ENCODE measurements at regions not wholly inside any gene's neighbourhood (a gene's known extent, or its start where the extent isn't known, plus 50 kb on each side); places are given as distances from the start of the nearest gene placed in this dataset.

DNA sequence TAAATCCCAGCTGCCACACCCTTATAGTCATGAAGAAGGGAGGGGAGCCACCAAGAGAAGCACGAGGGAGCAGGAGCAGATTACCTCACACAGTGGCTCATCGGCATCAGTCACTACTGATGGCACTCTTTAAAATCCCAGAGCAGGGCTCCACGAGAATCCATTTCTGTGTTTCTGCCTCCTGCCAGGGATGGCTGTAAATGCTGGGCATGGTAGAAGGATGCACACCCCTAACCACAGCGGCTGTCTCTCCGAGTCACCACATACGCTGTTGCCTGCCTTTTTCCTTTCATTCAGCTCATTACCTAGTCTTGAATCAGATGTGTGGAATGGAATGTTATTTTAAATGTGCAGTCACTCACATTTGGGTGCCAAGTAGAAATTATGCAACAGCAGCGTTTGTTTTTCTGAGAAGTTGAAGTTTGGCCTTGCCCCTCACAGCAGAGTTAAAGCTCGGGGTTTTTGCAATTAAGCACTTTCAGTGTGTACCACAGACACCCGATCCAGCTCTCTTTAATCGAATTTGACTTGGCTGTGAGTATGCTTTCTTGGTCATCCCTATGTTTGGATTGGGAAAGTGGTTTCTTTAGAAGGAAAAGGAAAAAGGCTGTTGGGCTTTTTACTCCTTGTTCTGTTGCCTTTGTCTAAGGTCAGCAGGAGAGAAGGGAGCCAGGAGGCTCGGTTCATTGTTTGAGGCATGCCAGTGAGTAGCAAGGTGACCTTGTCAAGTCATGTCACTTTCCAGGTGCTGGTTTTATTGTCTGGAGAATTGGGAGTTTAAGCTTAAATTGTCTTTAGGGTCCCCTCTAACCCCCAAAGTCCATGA is 284.2 kb upstream of the TPM1 start:
- no peak for DNase-seq

DNA sequence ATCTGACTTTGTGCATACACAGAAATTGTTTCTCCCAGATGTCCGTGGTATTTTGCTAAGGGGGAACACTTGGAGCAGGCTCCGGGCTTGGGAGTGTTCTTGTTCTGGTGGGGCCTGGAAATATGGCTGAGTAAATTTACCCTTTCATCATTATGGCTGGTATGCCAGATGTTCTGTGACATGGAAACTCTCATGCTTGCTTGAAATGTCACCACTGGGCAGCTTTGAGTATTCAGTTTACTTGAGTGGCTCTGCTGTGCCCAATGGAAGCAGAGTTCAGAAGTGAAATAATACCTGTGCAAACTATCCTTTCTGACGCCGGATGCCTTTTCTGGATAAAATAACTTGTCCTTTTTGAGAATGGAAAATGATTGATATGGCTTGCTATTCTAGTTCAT is 283.6 kb upstream of the TPM1 start:
- no peak for DNase-seq

DNA sequence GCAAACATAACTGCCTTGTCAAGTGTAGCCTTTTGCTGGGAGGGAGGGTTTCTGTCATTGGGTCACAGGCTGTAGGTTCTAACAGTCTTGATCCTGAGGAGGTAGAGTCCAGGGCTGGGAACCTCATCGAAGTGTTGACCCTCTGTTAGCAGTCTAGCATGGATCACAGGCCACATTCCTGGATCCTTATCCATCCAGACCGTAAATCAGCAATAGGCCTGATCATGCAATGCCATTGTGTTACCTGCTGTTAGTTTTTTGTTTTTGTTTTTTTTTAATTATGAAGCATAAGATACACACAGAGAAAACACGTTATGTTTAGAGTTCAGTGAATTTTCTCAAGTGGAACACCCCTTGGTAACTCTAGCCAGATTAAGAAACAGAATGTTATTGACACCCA is 282.0 kb upstream of the TPM1 start:
- no peak for DNase-seq

DNA sequence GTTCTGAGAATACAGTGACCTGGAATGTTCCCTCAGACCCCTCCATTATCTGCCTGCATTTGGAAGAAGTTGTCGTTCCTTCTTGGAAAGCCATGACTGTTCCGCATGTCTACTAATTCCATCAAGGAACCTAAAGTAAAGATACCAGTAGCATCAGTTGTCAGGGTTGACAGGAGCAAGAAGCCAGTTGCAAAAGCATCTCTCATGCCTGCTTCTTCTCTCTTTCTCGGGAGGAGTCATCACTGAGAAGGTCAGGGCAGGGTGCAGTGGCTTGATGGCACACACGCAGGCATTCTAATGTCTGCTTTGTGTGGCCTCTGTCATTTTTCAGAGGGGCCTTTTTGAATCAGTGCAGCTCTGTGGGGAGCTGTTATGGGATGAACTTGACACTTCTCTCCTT is 276.6 kb upstream of the TPM1 start:
- DNase-seq, result no peak

DNA sequence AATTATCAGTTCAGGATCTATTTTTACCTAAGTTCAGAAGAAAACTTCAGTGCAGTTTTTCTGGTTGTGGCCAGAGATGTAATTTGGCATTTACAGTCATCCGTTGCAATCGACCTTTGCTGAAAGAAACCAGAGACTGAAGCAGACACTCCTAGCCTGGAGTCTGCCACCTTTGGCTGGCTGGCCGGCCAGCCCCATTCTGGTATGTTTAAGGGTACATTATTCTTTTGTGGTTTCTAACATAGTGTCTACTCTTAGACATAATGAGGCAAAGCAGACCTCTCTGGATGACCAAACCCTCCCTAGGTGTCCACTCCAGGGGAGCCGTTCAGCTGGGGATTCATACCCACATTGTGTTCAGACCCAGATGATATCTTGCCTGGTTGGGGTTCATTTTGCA is 275.9 kb upstream of the TPM1 start:
- no peak for DNase-seq

DNA sequence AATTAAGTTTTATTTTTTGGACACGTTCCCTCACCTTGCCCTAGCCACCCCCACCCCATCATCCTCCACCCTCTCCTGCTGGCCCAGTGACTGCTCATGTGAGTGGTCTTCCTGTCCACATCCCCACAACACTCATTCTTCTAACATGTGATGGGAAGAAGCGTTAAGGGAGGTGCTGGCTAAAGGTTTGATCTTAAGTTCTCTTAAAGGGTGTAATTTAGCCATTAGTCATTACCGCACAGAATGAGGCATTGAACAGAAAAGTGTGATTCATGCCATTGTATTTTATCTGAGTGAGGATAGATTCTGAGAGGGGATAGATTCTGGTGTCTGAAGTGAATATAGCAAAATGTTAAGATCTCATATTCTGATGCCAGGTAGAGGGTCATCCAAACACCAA is 272.9 kb upstream of the TPM1 start:
- DNase-seq, result no peak

DNA sequence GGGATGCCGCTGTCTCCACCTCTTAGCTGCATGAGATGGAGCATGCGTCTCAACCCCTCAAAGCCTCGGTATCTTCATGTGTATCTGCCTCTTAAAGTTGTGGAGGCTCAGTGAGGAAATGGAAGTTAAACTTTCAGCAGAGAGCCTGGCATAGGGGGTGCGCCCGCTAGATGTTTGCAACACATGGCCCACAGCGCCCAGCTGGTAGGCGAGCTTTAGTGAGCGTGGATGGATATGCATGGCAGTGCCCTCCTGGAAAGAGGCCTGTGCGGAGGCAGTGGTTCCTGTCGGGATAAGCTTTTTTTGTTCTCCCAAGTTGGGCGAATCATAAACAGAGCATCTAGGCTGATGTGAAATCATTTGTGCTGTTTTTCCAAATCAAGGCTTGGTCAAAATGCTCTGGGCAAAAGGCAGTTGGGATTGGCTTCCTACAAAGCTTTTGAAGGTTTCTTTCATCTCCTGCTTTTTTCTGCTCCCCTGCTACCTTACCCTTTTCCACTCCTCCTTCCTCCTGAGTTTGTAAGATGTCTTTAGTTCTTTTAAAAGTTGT is 272.4 kb upstream of the TPM1 start:
- no peak for DNase-seq

DNA sequence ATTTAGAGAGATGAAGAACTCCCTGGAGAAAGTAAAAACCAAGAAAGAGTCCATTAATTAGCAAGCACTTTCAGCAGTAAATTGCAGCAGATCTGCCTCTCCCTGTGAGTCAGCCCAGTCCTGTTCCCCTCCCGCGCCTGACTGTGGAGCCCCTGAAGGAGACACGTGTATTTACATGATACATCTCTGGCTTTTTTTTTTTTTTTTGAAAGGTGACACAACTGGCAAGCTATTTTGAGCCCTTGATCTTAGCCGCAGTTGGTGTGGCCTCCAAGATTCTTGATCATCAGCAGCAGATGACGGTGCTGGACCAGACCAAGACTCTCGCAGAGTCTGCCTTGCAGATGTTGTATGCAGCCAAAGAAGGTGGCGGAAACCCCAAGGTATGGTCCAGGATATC is 271.8 kb upstream of the TPM1 start:
- DNase-seq, result no peak

DNA sequence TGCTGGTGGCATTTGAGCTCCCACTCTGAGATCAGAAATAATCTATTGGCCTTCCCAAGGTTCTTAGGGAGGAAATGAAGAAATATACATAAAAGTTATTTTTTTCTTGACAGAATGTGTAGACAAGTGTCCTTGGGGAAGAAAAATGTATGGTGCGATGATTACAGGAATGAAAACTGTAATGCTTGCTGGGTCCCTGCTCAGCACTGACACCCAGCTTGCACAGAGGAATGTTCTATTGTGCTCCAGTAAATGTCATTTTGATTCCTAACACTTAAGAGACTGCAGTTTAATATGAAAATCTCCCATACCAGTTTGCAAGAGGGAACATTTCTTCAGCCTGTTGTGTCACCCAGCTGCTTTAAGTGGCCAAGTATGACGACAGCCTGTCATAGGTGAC is 271.3 kb upstream of the TPM1 start:
- DNase-seq, result no peak

DNA sequence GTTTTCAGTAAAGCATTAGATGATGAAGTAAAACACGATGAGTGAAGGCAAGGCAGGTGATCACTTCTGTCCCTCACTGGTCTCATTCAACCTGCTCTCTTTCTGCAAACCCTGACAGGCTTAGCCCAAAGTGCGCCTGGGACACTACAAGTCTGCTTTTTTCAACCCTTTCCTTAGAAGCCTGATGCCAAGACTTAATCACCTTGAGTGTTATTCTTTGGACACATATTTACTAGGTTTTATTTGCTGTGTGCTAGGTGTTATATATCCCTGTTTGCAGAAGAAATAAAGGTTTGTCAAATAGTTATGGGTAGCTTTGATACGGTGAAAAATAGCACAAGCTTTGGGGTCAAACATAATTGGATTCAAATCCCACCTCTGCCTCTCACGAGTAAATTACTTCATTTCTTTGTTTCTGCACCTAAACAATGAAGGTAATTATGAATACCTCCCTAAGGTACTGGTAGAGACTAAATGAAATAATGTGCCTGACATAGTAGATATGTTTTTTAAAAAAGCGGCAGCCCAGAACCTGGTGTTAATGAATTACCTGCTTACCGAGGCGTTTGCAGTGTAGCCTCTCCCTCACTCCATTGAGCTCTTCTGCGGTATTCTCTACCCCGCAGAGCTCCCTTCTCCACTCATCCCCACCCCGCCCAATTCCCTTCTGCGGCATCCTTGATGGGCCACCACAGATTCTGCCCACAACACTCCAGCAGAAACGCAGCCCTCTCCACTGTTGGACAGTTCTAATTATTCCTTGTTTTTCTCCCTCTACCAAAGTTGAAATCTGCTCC is 269.0 kb upstream of the TPM1 start:
- DNase-seq, result no peak

DNA sequence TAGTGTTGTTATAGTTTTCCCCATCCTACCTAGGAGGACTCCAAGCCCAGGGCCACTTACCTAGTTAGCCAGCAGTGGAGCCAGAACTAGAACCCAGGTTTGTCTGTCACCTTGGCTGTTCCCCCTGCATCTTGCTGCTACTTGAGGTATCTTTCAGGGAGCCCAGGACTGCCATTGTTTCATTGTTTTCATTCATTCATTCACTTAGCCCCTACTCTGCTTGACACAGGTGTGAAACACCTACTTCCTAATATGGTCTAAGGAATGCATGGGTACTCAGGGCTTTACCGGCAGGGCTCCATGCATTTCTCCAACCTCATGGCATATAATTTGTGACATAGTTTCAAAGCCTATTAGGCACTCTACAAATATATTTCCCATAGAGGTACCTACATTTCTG is 266.6 kb upstream of the TPM1 start:
- no peak for DNase-seq

DNA sequence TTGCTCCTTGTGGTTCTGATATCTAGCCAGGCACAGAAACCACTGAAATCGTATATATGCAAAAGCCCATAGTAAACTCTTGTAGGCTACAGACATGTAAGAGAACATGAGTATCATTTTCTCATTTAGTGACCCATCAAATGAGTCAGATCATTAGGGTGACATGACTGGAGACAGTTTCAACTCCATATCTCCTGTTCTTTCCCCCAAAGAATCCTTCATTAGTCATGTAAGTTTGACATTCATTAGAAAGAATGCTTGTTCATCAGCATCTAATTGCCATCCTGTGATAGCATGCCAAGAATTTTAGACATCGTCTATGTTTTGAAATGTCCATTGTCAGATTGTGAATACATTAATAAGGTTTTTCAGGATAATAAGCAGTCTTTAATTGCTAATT is 264.9 kb upstream of the TPM1 start:
- no peak for DNase-seq

DNA sequence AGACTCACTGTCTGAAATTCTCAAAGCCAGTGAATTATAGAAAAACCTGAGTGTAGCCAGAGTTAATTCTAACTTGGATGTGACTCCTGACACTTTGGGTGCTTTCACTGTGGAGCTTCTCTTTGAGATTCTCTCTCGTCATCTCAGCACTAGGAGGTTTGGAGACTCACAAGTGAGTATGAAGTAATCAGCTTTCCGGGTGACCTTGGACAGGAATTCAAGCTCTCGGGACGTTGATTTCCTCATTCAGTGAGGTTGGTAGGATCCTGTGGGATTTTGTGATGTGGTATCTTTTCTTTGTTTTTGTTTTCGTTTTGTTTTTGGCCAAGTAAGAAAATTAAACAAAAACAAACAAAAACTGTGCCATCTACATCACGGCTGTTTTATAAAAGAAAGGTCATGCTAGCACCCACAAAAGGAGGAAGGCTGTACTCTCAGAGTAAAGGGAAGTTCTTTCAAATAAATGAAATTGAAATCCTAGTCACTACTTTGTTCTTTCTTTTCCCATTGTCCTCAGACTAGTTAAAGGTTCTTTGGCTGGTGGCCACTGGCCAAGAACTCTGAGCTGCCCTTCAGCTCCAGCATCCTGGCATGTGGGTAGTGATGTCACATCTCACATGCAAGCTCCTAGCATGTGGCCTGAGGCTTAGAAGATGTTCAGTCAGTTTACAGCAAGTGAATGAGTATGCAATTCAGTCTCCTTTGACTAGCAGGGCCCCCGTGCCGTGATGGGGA is 263.3 kb upstream of the TPM1 start:
- no peak for DNase-seq

DNA sequence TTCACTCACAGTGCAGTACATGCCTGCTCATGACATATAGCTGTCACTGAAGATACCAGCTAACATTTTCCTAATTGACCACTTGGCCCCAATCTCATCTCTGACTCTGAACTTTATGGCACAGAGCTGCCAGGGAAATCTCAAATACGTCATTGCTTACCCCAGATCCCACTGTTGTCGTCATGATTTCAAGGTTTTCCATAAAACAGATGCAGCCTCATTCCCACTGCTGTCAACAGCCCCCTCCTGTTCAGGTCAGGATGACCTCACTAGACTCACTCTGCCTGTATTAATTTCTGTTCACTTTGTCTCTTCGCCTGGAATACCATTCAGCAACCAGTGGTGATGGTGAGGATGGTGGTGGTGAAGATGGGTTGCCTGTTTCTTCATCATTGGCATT is 262.6 kb upstream of the TPM1 start:
- DNase-seq, result no peak

DNA sequence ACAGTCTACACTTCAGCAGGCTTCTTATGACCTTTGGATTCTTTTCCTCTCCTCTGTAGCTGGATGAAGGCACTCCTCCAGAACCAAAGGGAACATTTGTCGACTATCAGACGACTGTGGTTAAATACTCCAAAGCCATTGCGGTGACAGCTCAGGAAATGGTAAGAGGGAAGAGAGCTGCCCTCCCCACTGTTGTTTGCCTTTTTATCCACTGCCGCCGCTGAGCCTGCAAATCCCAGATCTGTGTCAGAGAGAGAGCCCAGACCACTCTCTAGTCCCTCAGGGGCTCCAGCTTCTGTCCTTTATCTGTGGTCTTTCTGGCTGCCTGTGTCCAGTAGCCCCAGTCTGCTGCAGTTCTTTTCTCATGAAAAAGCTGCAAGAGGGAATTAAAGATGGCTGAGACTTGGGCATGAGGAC is 261.5 kb upstream of the TPM1 start:
- no peak for DNase-seq

DNA sequence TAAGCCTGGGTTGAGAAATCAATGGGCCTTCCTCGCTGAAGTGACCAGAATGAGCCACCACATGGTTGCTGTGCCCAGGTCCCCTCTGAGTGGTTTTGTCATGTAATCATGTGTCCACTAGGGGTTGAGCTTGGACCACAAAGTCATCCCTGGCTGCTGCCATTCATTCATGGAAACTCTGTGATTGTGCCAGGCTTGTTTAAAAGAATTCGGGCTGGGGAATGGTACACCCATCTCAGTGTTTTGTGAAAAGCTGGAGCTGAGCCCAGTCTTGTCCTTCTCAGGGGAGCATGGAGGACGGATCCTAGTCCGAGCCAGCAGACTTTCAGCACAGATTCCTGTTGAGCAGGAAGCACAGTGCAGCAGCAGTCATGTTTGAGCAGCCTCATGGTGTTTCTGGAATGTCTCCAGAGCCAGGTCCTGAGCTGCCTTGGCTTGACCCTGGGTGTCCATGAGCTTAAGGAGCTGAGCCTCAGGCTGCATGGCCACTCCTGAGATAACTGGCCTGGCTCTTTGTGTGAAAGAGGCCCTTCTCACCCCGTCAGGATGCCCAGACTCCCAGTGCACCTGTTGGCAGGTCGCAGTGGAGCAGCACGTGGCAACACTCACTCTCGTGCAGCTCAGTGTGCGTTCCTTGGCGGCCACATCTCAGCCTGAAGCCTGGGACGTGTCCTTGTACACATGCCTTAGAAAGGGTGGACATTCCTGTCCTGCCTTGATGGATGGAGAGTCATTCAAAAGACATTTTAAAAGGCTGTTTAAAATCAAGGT is 260.3 kb upstream of the TPM1 start:
- DNase-seq, result peak; percentile 2 to 10

DNA sequence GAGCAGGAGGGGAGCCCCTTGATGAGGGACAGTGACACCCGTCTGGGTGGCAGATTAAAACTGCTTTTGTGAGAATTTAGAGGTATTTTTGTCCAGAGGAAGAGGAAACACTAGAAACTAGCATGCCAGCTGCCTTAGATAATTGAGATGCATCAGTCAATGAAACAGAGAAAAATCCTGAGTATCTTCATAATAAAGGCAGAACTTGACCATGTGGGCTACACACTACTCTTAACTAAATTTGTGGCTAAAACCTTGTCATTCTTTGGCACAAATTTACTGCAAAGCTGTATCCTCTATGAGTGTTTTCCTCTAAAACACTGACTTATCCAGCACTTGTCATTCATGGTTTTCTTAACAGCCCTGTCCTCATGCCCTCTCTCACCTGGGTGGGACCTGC is 259.7 kb upstream of the TPM1 start:
- no peak for DNase-seq

DNA sequence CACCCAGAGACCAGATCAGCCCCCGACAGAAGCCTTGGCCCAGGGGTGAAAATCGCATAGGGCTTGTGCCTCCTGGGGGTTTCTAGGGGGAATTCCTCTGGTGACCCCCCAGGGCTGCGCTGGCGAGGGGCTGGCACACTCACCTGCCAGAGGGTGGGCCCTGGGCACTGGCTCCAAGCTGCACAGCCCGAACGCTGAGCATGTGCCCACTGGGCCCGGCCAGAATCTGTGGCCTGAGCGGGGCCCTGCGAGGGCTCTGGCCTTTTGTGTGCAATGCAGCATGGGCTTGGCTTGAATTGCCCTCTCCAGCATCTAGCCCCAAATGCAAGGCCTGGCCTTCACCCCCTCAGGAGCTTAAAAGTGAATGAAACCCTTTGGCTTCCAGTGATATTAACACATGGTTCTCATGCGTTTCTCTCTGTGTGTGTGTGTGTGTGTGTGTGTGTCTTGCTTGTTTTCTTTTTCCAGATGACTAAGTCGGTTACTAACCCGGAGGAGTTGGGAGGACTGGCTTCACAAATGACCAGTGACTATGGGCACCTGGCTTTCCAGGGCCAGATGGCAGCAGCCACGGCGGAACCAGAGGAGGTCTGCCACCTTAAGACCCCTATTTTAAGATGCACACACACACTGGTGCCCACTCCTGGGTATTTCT is 259.1 kb upstream of the TPM1 start:
- DNase-seq, result no peak

DNA sequence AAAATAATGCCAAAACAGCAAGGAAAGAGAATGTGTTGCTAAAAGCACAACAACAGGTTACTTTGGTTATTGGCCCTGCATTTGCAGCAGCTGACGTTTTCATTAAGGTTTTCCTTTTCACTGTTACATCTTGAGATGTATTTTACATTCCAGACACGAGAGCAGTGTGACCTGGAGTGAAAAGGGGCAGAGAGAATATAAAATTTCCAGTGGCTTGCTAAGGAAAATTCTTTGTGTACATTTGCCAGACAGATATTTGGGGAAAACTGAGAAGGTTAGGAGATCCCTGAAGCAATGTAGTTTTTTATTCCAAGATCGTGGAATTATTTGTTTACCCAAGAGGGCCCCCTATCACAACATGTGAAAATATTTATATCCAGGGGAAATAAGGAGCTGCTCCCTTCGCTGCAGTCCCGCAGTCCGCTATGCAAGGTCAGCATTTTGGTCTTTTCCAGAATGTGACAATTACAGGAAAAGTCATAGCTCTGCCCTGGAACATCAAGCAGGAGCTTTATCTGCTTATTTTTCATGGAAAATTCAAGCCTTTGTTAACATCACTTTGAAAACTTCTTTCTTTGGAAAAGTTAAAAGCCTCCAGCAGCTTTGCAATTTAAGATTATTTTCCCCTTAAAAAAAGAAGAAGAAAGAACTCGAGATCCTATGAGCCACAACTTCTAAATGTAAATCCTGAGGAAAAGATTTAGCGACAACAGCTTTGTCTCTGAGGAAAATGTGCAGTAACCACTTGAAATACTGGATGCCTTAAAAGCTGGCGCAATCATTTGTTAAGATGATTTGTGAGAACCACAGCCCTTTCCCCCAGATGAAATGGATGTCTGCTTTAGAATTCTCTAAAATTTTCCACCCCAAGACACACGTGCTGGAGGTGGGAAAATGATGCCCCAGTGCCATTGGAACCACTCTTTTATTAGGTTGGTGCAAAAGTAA is 256.4 kb upstream of the TPM1 start:
- DNase-seq, result no peak

DNA sequence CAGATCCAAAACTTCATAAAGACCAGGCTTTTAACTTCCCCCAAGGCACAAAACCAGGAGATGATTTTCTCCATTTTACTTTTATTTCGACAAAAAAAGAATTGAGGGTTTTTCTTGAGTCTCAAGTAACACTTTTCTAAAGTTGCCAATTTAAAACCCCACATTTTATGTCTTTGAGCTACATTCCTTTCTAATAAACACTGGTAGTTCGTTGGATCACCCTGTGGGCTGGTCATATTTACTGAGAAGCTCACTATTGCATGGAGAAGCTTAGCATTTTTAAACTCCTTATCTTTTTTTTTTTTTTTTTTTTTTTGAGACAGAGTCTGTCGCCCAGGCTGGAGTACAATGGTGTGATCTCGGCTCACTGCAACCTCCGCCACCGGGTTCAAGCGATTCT is 255.1 kb upstream of the TPM1 start:
- DNase-seq, result no peak

DNA sequence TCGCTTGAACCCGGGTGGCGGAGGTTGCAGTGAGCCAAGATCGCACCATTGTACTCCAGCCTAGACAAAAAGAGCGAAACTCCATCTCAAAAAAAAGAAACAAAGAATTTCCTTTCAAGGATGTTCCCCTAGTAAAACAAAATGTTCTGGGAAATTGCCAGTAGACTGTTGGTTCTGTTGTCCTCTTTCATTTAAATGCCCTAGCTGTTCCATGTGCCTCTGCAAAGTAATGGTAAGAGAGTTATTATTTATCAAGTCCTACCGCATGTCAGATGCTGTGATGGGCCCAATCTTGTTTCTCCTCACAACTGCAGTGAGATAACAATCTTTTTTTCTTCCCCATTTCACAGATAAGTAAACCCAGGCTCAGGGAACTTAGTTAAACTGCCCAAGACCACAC is 254.3 kb upstream of the TPM1 start:
- no peak for DNase-seq
